ENCODE measurements at regions not wholly inside any gene's neighbourhood (a gene's known extent, or its start where the extent isn't known, plus 50 kb on each side); places are given as distances from the start of the nearest gene placed in this dataset.

- Histone ChIP-seq H4K20me1 (ENCODE audit: insufficient read depth) (no peaks in the 10 kb centered on the region), H3K27ac (no peak overlapping the region), H3K79me2 (ENCODE audit: insufficient read depth) (no peaks in the 10 kb centered on the region), H3F3A (ENCODE audit: insufficient read depth) (no peaks in the 10 kb centered on the region), H3K4me2 (ENCODE audit: unreplicated experiment) (no peak overlapping the region), H3K4me1 (ENCODE audit: insufficient read depth) (no peaks in the 10 kb centered on the region), H2AFZ (no peak overlapping the region), H3K36me3 (ENCODE audit: low read depth) (no peaks in the 10 kb centered on the region), H3K9me3 (ENCODE audit: low read depth) (no peaks in the 10 kb centered on the region), H3K4me3 (no peak overlapping the region), H3K9ac (no peak overlapping the region), H3K9me2 (ENCODE audit: insufficient read depth) (no peaks in the 10 kb centered on the region), H3K27me3 (replicated peaks; ENCODE audit: insufficient read depth) (no peaks in the 10 kb centered on the region)
- no peak for TF ChIP-seq EZH2 (IDR thresholded peaks at IDR 0.05; ENCODE audit: insufficient read depth, poor library complexity, severe bottlenecking)
- TF ChIP-seq EZH2phosphoT487 (IDR thresholded peaks at IDR 0.05; ENCODE audit: insufficient read depth, low read depth): no peak
- DNase-seq: no peak
- WGBS, 2 experiments (ENCODE audit: low coverage in 1 of 2, low lambda C conversion rate in 2 of 2, missing lambda C conversion rate in 2 of 2): 10 to 16% methylated on average over 5 of the region's 5 CpGs
- in situ Hi-C loops (cut with MboI): no loop called here
Observed at GRCh38 chr4:30461218-30461617, 259.0 kb upstream of the PCDH7 start.

DNA sequence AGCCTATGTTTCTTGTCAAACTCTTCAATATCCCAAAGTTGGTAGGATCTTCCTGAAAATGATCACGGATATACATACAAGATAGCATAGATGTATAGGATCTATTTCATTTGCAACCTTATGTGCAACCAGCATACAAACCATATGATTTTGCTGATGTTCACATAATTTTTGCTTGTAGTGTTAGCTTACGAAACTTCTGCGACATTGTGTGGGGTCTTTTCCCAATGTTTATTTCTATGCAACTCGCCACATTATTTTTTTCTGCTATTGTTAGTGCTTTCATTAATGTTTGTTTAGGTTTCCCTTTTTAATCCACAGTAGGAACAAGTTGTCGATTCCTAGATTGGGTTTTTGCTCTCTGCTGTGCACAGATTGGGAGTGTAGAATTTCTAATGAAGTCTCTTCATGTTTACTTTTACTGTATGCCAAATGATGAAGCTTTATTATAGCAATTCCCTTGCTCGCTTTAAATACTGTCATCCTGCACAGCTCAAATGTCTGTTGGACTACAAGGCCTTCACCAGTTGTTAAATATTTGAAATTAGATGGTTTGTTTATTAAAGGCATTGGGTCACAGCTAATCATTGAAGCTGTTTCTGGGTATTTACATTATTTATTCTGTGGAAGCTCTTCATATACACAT lies 257.6 kb upstream of the PCDH7 start:
- DNase-seq: no peak
- Histone ChIP-seq H3K4me3 (no peak overlapping the region), H3K36me3 (ENCODE audit: low read depth) (no peaks in the 10 kb centered on the region), H3F3A (ENCODE audit: insufficient read depth) (no peaks in the 10 kb centered on the region), H3K9me3 (ENCODE audit: low read depth) (no peaks in the 10 kb centered on the region), H2AFZ (no peak overlapping the region), H3K4me1 (ENCODE audit: insufficient read depth) (no peaks in the 10 kb centered on the region), H3K27ac (no peak overlapping the region), H3K79me2 (ENCODE audit: insufficient read depth) (no peaks in the 10 kb centered on the region), H3K4me2 (ENCODE audit: unreplicated experiment) (no peak overlapping the region), H3K27me3 (replicated peaks; ENCODE audit: insufficient read depth) (no peaks in the 10 kb centered on the region), H3K9me2 (ENCODE audit: insufficient read depth) (no peaks in the 10 kb centered on the region), H4K20me1 (ENCODE audit: insufficient read depth) (no peaks in the 10 kb centered on the region), H3K9ac (no peak overlapping the region)
- no peak for TF ChIP-seq EZH2 (IDR thresholded peaks at IDR 0.05; ENCODE audit: insufficient read depth, poor library complexity, severe bottlenecking)
- WGBS, 2 experiments (ENCODE audit: low coverage in 1 of 2, low lambda C conversion rate in 2 of 2, missing lambda C conversion rate in 2 of 2): 45 to 49% methylated on average over 6 of the region's 6 CpGs
- in situ Hi-C loops (cut with MboI): no loop called here

GRCh38 chr4:30471861-30472260 lies 248.3 kb upstream of the PCDH7 start:
- Histone ChIP-seq H3K4me2 (ENCODE audit: unreplicated experiment) (no peak overlapping the region), H3K9ac (no peak overlapping the region), H3K4me3 (no peak overlapping the region), H3F3A (ENCODE audit: insufficient read depth) (no peaks in the 10 kb centered on the region), H3K36me3 (ENCODE audit: low read depth) (no peaks in the 10 kb centered on the region), H3K27ac (no peak overlapping the region), H3K79me2 (ENCODE audit: insufficient read depth) (no peaks in the 10 kb centered on the region), H3K4me1 (ENCODE audit: insufficient read depth) (no peaks in the 10 kb centered on the region), H2AFZ (no peak overlapping the region), H3K27me3 (replicated peaks; ENCODE audit: insufficient read depth) (no peaks in the 10 kb centered on the region), H3K9me2 (ENCODE audit: insufficient read depth) (no peaks in the 10 kb centered on the region), H3K9me3 (ENCODE audit: low read depth) (peaks cover 2% of the 10 kb centered on the region), H4K20me1 (ENCODE audit: insufficient read depth) (no peaks in the 10 kb centered on the region)
- in situ Hi-C loops (cut with MboI): no loop called here
- TF ChIP-seq EZH2 (IDR thresholded peaks at IDR 0.05; ENCODE audit: insufficient read depth, poor library complexity, severe bottlenecking) (no peak), EZH2phosphoT487 (IDR thresholded peaks at IDR 0.05; ENCODE audit: insufficient read depth, low read depth) (no peak)
- WGBS, 2 experiments (ENCODE audit: low coverage in 1 of 2, low lambda C conversion rate in 2 of 2, missing lambda C conversion rate in 2 of 2): 23 to 33% methylated on average over 3 of the region's 3 CpGs
- no peak for DNase-seq

- Histone ChIP-seq H3K27ac (no peak overlapping the region), H3K4me1 (ENCODE audit: insufficient read depth) (no peaks in the 10 kb centered on the region), H3F3A (ENCODE audit: insufficient read depth) (no peaks in the 10 kb centered on the region), H3K79me2 (ENCODE audit: insufficient read depth) (no peaks in the 10 kb centered on the region), H3K27me3 (replicated peaks; ENCODE audit: insufficient read depth) (no peaks in the 10 kb centered on the region), H3K4me3 (no peak overlapping the region), H3K9me3 (ENCODE audit: low read depth) (peaks cover 2% of the 10 kb centered on the region), H3K9me2 (ENCODE audit: insufficient read depth) (no peaks in the 10 kb centered on the region), H3K36me3 (ENCODE audit: low read depth) (no peaks in the 10 kb centered on the region), H3K9ac (no peak overlapping the region), H4K20me1 (ENCODE audit: insufficient read depth) (no peaks in the 10 kb centered on the region), H3K4me2 (ENCODE audit: unreplicated experiment) (no peak overlapping the region), H2AFZ (no peak overlapping the region)
- 39 to 43% methylated on average over 2 of the region's 2 CpGs for WGBS, 2 experiments (ENCODE audit: low coverage in 1 of 2, low lambda C conversion rate in 2 of 2, missing lambda C conversion rate in 2 of 2)
- in situ Hi-C loops (cut with MboI): no loop called here
- TF ChIP-seq EZH2 (IDR thresholded peaks at IDR 0.05; ENCODE audit: insufficient read depth, poor library complexity, severe bottlenecking) (no peak), EZH2phosphoT487 (IDR thresholded peaks at IDR 0.05; ENCODE audit: insufficient read depth, low read depth) (no peak)
- DNase-seq: no peak
Observed at GRCh38 chr4:30473225-30473624, 246.9 kb upstream of the PCDH7 start.

GRCh38 chr4:30495251-30495650 lies 224.9 kb upstream of the PCDH7 start:
- H3K9me3 ChIP-seq (ENCODE audit: low read depth): no peaks in the 10 kb centered on the region
- H3K4me2 ChIP-seq (ENCODE audit: unreplicated experiment): no peak overlapping the region
- in situ Hi-C loops (cut with MboI): no loop called here
- no peaks in the 10 kb centered on the region for H3K27me3 ChIP-seq (replicated peaks; ENCODE audit: insufficient read depth)
- H3K4me3 ChIP-seq: no peak overlapping the region
- no peaks in the 10 kb centered on the region for H3K9me2 ChIP-seq (ENCODE audit: insufficient read depth)
- 68 to 69% methylated on average over 3 of the region's 3 CpGs for WGBS, 2 experiments (ENCODE audit: low coverage in 1 of 2, low lambda C conversion rate in 2 of 2, missing lambda C conversion rate in 2 of 2)
- no peak overlapping the region for H3K9ac ChIP-seq
- no peaks in the 10 kb centered on the region for H3F3A ChIP-seq (ENCODE audit: insufficient read depth)
- no peak for DNase-seq
- no peak overlapping the region for H2AFZ ChIP-seq
- no peak overlapping the region for H3K27ac ChIP-seq
- H3K36me3 ChIP-seq (ENCODE audit: low read depth): no peaks in the 10 kb centered on the region
- H3K4me1 ChIP-seq (ENCODE audit: insufficient read depth): no peaks in the 10 kb centered on the region
- H4K20me1 ChIP-seq (ENCODE audit: insufficient read depth): no peaks in the 10 kb centered on the region
- no peaks in the 10 kb centered on the region for H3K79me2 ChIP-seq (ENCODE audit: insufficient read depth)
- TF ChIP-seq EZH2phosphoT487 (IDR thresholded peaks at IDR 0.05; ENCODE audit: insufficient read depth, low read depth) (no peak), EZH2 (IDR thresholded peaks at IDR 0.05; ENCODE audit: insufficient read depth, poor library complexity, severe bottlenecking) (no peak)
